ENCODE measurements at regions not wholly inside any gene's neighbourhood (a gene's known extent, or its start where the extent isn't known, plus 50 kb on each side); places are given as distances from the start of the nearest gene placed in this dataset.

DNA sequence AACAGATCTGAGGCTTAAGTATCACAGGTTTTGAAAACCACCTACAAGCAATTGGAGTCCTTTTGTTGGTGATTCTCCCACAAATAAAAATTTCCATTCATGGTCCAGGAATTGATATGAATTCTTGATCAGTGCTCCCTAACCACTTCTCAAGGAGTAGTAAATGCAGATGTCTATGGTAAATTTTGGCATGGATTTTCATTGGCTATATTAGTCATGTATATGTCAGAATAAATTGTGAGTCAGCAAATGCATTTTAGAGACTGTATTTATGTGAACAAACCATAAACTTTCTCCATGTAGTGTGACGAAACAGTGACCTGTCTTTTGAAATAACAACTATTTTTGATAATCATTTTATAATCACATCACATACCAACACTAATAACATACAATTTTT is 611.1 kb downstream of the HTR1A start:
- TF ChIP-seq, protein P1, sequence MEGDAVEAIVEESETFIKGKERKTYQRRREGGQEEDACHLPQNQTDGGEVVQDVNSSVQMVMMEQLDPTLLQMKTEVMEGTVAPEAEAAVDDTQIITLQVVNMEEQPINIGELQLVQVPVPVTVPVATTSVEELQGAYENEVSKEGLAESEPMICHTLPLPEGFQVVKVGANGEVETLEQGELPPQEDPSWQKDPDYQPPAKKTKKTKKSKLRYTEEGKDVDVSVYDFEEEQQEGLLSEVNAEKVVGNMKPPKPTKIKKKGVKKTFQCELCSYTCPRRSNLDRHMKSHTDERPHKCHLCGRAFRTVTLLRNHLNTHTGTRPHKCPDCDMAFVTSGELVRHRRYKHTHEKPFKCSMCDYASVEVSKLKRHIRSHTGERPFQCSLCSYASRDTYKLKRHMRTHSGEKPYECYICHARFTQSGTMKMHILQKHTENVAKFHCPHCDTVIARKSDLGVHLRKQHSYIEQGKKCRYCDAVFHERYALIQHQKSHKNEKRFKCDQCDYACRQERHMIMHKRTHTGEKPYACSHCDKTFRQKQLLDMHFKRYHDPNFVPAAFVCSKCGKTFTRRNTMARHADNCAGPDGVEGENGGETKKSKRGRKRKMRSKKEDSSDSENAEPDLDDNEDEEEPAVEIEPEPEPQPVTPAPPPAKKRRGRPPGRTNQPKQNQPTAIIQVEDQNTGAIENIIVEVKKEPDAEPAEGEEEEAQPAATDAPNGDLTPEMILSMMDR (IDR thresholded peaks at IDR 0.05) = no peak
- TF ChIP-seq POLR2A (IDR thresholded peaks at IDR 0.05) = no peak
